ENCODE measurements at regions not wholly inside any gene's neighbourhood (a gene's known extent, or its start where the extent isn't known, plus 50 kb on each side); places are given as distances from the start of the nearest gene placed in this dataset.

- TF ChIP-seq CTCF (IDR thresholded peaks at IDR 0.05) (peak; percentile 63 to 89 (median 74)), POLR2A (IDR thresholded peaks at IDR 0.05) (no peak)
Observed at GRCh38 chr12:23204933-23205778, 580.2 kb downstream of the ETNK1 start.
